GM21423 (cell line): ENCODE measurements at regions not wholly inside any gene's neighbourhood (a gene's known extent, or its start where the extent isn't known, plus 50 kb on each side); places are given as distances from the start of the nearest gene placed in this dataset.
"Not testable (repeated sequence)": the region's sequence is repeated elsewhere in the genome, so short reads cannot be mapped to it uniquely, and the experiment has no call there.

ENCODE experiments used
- ATAC-seq: cut with Tn5 transposase; IDR thresholded peaks from one replicate; pipeline ENCODE4 v1.9.1; 2021; ENCODE audit warnings: mild to moderate bottlenecking, moderate library complexity; ENCODE audit not compliant: unreplicated experiment

GRCh38 chr9:38195737-38196161 is 126.7 kb upstream of the SHB start:
- no peak for ATAC-seq

DNA sequence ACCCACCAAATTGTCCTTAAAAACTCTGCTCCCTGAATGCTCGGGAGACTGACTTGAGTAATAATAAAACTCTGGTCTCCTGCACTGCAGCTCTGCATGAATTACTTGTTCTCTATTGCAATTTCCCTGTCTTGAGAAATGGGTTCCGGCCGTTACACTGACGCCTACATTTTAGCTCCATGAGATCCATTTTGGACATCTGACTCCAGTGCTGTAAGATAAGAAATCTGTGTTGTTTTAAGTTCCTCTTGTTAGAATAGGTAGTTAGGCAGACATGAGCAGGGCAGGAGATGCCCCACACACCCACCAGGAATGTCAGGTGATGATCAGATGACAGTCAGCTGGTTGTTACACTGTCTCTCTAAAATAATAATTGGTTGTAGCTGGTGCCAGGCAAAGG is 125.8 kb upstream of the SHB start:
- ATAC-seq: no peak

GRCh38 chr9:38192731-38193265 is 123.8 kb upstream of the SHB start:
- no peak for ATAC-seq

- no peak for ATAC-seq
These were observed 117.5 kb upstream of the SHB start for GRCh38 chr9:38186404-38187115.

- no peak for ATAC-seq
These were observed 116.8 kb upstream of the SHB start for GRCh38 chr9:38185647-38186403.

DNA sequence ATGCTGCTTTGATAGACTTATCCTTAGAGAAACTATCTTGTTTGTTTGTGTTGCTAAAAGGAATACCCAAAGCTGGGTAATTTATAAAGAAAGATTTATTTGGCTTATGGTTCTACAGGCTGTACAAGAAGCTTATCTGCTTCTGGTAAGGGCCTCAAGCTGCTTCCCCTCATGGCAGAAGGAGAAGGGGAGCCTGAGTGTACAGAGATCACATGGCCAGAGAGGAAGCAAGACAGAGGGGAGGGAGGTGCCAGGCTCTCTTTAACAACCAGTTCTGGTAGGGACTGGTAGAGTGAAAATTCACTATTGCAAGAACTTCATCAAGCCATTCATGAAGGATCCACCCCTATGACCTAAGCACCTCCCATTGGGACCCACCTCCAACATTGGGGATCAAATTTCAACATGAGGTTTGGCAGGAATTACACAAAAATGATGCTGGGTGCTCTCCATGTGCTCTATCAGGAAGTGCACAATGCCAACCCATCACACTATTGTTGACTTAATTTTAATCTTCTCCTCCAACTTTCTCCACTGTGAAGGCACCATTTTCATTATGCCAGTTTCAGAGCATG is 115.1 kb upstream of the SHB start:
- no peak for ATAC-seq

DNA sequence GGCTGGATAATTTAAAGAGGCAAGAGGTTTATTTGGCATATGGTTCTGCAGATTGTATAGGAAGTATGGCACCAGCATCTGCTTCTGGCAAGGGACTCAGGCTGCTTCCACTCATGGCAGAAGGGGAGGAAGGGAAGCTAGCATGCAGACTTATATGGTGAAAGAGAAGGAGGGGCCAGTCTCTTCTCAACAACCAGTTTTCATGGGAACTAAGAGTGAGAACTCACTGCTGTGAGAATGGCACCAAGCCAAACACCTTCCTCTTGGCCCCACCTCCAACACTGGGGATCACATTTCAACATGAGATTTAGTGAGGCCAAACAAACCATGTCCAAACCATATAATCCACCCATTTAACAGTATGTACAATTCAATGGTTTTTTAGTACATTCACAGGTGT is 113.3 kb upstream of the SHB start:
- ATAC-seq: no peak

DNA sequence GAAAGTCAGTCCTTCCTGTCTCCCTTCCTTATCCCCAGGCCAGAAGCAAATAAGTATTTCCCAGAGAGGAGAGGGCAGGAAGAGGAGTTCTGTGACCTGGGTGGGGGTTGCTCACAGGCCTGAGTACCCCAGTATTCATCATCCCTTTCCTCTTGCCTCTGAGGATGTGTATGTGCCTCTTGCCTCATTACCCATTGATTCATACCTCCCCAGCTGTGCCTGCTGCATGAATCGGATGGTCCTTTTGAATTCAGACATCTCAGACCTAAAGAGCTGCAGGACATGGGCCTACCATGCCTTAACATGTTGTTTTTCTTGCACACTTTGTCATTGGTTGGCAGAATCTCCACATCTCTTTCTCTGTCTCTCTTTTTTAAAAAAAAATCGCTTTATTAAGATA is 112.8 kb upstream of the SHB start:
- ATAC-seq: no peak

- ATAC-seq: no peak
These were observed 112.2 kb upstream of the SHB start for GRCh38 chr9:38181232-38181631.

DNA sequence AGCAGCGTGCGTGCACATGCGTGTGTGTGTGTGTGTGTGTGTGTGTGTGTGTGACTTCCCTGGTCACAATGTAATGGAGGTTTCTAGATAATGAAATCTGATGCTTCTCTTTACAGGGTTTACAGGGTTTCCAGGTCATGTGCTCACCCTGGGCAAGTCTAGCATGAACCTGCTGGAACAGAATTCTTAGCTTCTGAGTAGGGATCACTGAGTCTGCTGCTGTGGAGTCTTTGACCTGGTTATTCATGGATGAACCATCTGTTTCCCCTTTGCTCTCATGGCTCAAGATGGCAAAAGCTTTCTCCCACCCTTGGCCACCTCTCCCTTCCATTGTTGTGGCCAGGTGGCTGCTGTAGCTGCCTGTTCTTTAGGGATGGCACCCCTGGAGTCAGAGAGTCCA is 111.6 kb upstream of the SHB start:
- no peak for ATAC-seq

GRCh38 chr9:38179965-38180364 is 110.9 kb upstream of the SHB start:
- ATAC-seq: no peak

GRCh38 chr9:38178237-38178636 is 109.2 kb upstream of the SHB start:
- no peak for ATAC-seq

DNA sequence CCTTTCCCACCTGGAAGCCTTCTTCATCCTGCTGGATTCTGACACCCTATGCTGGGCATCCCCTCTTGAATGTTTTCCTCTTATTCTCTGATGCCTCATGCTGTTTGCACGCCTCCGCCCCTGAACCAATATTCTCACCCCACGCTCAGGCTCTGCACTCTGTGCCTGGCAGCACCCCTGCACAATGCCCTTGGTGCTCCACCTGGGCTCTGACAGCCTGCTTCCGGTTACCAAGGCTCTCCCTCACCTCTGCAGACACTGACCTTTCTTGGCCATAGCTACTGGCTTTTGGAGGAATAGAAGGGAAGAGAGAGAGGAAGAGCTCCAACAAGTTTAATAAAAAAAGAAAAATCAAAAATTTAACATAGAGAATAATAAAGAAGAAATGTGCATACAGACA is 108.7 kb upstream of the SHB start:
- no peak for ATAC-seq

DNA sequence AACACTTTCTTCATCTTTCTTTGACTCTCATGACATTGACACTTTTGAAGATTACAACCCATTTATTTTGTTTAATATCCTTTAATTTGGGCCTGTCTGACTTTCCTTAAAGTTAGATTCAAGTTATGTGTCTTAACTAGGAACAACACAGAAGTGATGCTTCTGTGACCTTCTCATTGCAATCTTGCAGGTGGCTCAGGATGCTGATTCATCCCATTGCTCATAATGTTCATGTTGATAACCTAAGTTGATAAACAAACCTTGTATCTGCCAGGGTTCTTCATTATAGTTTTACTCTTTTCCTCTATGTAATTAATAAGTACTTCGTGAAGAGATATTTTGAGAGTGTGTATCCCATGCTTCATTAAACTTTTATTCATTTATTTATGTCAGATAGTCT is 107.2 kb upstream of the SHB start:
- ATAC-seq: no peak

- no peak for ATAC-seq
These were observed 106.4 kb upstream of the SHB start for GRCh38 chr9:38175423-38175822.

GRCh38 chr9:38172586-38172985 is 103.6 kb upstream of the SHB start:
- no peak for ATAC-seq

- no peak for ATAC-seq
These were observed 102.9 kb upstream of the SHB start for GRCh38 chr9:38171926-38172325.

DNA sequence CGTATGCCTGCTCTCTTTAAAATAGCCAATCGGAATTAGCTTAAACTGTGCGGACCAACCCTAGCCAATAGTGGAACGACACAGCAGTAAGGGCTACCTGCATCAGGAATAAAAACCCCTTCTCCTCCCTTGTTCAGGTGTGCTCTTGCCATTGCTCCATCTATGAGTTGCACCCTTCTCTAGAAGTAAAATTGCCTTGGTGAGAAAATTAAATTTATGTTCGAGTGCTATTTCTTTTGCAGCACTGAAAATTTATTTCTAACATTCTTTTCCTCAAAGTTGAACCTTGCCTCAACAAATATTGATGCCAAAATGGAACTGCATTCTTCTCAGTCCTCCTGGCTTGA is 102.5 kb upstream of the SHB start:
- no peak for ATAC-seq

GRCh38 chr9:38170763-38171537 is 101.9 kb upstream of the SHB start:
- not testable (repeated sequence) for ATAC-seq

DNA sequence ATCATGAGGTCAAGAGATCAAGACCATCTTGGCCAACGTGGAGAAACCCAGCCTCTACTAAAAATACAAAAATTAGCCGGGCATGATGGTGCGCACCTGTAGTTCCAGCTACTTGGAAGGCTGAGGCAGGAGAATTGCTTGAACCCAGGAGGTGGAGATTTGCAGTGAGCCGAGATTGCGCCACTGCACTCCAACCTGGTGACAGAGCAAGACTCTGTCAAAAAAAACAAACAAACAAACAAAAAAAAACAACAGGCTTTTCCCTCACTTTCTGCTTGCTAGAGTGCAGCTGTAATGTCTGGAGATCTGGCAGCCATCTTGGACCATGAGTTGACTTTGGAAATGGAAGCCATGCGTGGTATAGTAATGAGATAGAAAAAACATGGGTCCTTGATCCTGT is 101.1 kb upstream of the SHB start:
- ATAC-seq: not testable (repeated sequence)

DNA sequence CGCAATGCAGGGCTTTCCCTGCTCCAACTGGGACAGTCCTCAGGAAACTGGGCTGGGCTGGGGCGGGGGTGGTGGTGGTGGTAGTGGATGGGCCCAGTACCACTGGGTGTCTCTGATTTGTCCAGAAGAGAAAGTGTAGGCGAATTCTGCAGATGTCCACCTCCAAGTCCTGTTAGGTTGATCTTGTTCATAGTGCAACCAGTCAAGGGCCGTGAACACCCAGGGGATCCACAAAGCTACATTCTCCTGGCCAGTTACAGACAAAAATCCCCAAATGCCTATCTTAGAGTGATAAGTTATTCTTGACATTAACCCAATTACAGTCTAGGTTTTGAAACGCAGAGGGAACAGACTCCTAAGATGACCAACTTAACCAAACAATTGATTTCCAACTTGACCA is 97.5 kb upstream of the SHB start:
- no peak for ATAC-seq
